ENCODE measurements at regions not wholly inside any gene's neighbourhood (a gene's known extent, or its start where the extent isn't known, plus 50 kb on each side); places are given as distances from the start of the nearest gene placed in this dataset.

DNA sequence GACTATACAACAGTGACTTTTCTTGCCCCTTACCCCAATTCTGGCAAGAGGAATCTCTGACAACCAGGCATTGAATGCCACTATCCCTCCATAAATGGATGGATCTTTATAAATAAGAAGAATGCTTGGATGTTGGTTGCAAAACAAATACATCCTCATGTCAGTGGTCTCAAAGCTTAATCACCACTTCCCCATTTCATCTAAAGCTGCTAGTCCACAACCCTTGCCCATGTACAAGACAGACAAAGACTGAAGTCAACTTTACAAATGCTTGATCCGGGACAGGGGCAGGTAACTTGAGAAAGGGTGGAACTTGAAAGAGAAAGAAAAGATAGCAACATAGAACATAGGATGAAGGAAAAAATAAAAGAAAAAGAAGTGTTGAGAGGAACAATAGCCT is 540.5 kb upstream of the NOX3 start:
- CTCF ChIA-PET: no interaction called here
- H3K27ac ChIP-seq: no peak overlapping the region
- POLR2A ChIA-PET (ENCODE audit: low non-redundant PET): no interaction called here

DNA sequence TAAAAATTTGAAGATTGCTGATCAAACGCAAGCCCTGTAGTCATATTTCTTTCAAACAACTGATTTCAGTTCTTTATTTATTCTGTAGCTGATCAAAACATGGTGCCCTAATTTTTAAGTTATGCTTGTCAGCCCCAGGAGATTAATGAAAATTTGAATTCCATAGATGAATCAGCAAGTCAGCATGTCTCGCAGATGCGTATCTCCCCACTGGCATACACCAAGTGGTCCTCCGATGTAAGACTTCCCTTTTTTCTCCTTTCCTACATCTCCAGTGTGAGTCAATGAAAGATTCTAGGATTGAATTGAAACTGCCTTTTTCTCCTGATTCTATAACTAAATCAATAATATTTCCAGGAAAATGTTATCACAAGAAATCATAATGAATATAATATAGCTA is 539.6 kb upstream of the NOX3 start:
- no peak for TF ChIP-seq CTCF (conservative IDR thresholded peaks at IDR 0.05; ENCODE audit: low read depth)
- no peak overlapping the region for H3K27ac ChIP-seq
- no peak for DNase-seq (ENCODE audit: low spot score)
- ChIA-PET POLR2A (ENCODE audit: low non-redundant PET) (no interaction called here), CTCF (no interaction called here)

More for the DNA sequence above, 540.5 kb upstream of the NOX3 start:
- no peak for TF ChIP-seq CTCF (conservative IDR thresholded peaks at IDR 0.05; ENCODE audit: low read depth)
- no peak for DNase-seq (ENCODE audit: low spot score)

DNA sequence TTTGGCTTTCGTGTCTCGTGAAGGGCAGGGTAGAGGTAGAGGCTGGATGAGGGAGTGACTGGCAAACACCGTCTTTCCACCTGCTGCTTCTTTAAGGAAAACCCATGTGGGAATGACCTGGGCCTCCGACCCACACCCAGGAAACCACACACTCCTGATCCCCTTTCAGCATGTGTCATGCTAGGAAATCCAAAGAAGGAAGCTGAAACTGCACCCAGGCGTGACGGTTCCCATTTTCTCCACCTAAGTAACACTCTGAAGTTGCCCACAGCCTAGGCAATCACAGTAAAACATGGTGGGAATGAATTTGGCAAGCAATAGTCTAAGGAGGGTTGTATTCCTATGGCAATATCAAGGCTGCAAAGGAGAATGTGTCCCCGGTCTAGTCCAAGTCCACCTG is 538.4 kb upstream of the NOX3 start:
- POLR2A ChIA-PET (ENCODE audit: low non-redundant PET): no interaction called here
- no peak for TF ChIP-seq CTCF (conservative IDR thresholded peaks at IDR 0.05; ENCODE audit: low read depth)
- DNase-seq (ENCODE audit: low spot score): no peak
- no peak overlapping the region for H3K27ac ChIP-seq
- CTCF ChIA-PET: interaction anchor here (0.6 to 0.7 kb wide), 2 partner anchors 94 to 1044 kb away, joined by 3 read pairs; no protein-coding TSS in a partner anchor

DNA sequence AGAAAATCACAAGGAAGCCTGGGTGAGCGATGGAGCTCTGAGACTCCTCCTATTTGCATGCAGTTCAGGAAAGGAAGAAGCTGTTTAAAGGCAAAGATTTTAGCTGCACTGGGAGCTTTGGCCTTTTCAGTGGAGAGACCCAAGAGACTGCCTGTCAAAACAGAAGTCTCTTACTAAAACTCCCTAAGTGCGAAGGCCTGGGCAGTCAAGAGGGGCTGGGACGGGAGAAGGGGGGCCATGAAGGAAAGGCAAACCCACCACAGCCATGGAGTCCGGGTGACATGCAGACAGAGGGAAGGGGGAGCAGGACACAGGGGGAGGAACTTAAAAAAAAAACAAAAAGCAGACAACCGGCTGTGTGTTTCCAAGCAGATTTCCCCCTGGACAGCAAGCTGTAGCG is 537.6 kb upstream of the NOX3 start:
- CTCF ChIA-PET: no interaction called here
- DNase-seq (ENCODE audit: low spot score): no peak
- POLR2A ChIA-PET (ENCODE audit: low non-redundant PET): no interaction called here
- H3K27ac ChIP-seq: no peak overlapping the region
- TF ChIP-seq CTCF (conservative IDR thresholded peaks at IDR 0.05; ENCODE audit: low read depth): no peak

- POLR2A ChIA-PET (ENCODE audit: low non-redundant PET): no interaction called here
- H3K27ac ChIP-seq: no peak overlapping the region
Observed at GRCh38 chr6:155985660-155986138, 530.1 kb upstream of the NOX3 start.

GRCh38 chr6:155980768-155981079 is 525.1 kb upstream of the NOX3 start:
- CTCF ChIA-PET: no interaction called here
- no peak overlapping the region for H3K27ac ChIP-seq
- POLR2A ChIA-PET (ENCODE audit: low non-redundant PET): no interaction called here
- TF ChIP-seq CTCF (conservative IDR thresholded peaks at IDR 0.05; ENCODE audit: low read depth): no peak
- no peak for DNase-seq (ENCODE audit: low spot score)

More at GRCh38 chr6:155985660-155986138, 530.1 kb upstream of the NOX3 start:
- no peak for DNase-seq (ENCODE audit: low spot score)
- CTCF ChIA-PET: no interaction called here
- TF ChIP-seq CTCF (conservative IDR thresholded peaks at IDR 0.05; ENCODE audit: low read depth): no peak

Data from RWPE1 (cell line).